ENCODE measurements at regions not wholly inside any gene's neighbourhood (a gene's known extent, or its start where the extent isn't known, plus 50 kb on each side); places are given as distances from the start of the nearest gene placed in this dataset.

- Mint-ChIP-seq H3K4me3 (ENCODE audit: unreplicated experiment) (no peak overlapping the region), H3K27me3 (ENCODE audit: low read depth) (no peaks in the 10 kb centered on the region), H3K4me1 (ENCODE audit: low read depth) (peaks cover 12% of the 10 kb centered on the region), H3K36me3 (ENCODE audit: low read depth) (no peaks in the 10 kb centered on the region), H3K27ac (ENCODE audit: unreplicated experiment) (no peak overlapping the region), H3K9me3 (ENCODE audit: low read depth) (no peaks in the 10 kb centered on the region)
- no peak for TF ChIP-seq CTCF (IDR thresholded peaks at IDR 0.05)
- DNase-seq (ENCODE audit: low spot score), result no peak
Observed at GRCh38 chr6:43878823-43879495, 108.9 kb downstream of the VEGFA start.

GRCh38 chr6:43878127-43878634, 108.2 kb downstream of the VEGFA start:
- Mint-ChIP-seq H3K4me3 (ENCODE audit: unreplicated experiment) (no peak overlapping the region), H3K9me3 (ENCODE audit: low read depth) (no peaks in the 10 kb centered on the region), H3K27me3 (ENCODE audit: low read depth) (peaks cover 5% of the 10 kb centered on the region), H3K27ac (ENCODE audit: unreplicated experiment) (no peak overlapping the region), H3K36me3 (ENCODE audit: low read depth) (no peaks in the 10 kb centered on the region), H3K4me1 (ENCODE audit: low read depth) (peaks cover 12% of the 10 kb centered on the region)
- no peak for TF ChIP-seq CTCF (IDR thresholded peaks at IDR 0.05)
- DNase-seq (ENCODE audit: low spot score), result no peak

- no peak for TF ChIP-seq CTCF (IDR thresholded peaks at IDR 0.05)
- DNase-seq (ENCODE audit: low spot score), result no peak
- Mint-ChIP-seq H3K27me3 (ENCODE audit: low read depth) (peaks cover 9% of the 10 kb centered on the region), H3K36me3 (ENCODE audit: low read depth) (no peaks in the 10 kb centered on the region), H3K4me1 (ENCODE audit: low read depth) (peaks cover 12% of the 10 kb centered on the region), H3K27ac (ENCODE audit: unreplicated experiment) (no peak overlapping the region), H3K4me3 (ENCODE audit: unreplicated experiment) (no peak overlapping the region), H3K9me3 (ENCODE audit: low read depth) (no peaks in the 10 kb centered on the region)
Observed at GRCh38 chr6:43877463-43878126, 107.6 kb downstream of the VEGFA start.

- no peak for TF ChIP-seq CTCF (IDR thresholded peaks at IDR 0.05)
- H3K4me3 Mint-ChIP-seq (ENCODE audit: unreplicated experiment), result no peak overlapping the region
- DNase-seq (ENCODE audit: low spot score), result no peak
- no peak overlapping the region for H3K27ac Mint-ChIP-seq (ENCODE audit: unreplicated experiment)
- H3K4me1 Mint-ChIP-seq (ENCODE audit: low read depth), result peaks cover 11% of the 10 kb centered on the region
- H3K9me3 Mint-ChIP-seq (ENCODE audit: low read depth), result no peaks in the 10 kb centered on the region
- peaks cover 13% of the 10 kb centered on the region for H3K27me3 Mint-ChIP-seq (ENCODE audit: low read depth)
- H3K36me3 Mint-ChIP-seq (ENCODE audit: low read depth), result no peaks in the 10 kb centered on the region
Observed at GRCh38 chr6:43877036-43877435, 107.0 kb downstream of the VEGFA start.

GRCh38 chr6:43876602-43877001, 106.6 kb downstream of the VEGFA start:
- no peak for DNase-seq (ENCODE audit: low spot score)
- H3K9me3 Mint-ChIP-seq (ENCODE audit: low read depth), result no peaks in the 10 kb centered on the region
- no peak overlapping the region for H3K27ac Mint-ChIP-seq (ENCODE audit: unreplicated experiment)
- no peaks in the 10 kb centered on the region for H3K36me3 Mint-ChIP-seq (ENCODE audit: low read depth)
- peaks cover 8% of the 10 kb centered on the region for H3K4me1 Mint-ChIP-seq (ENCODE audit: low read depth)
- H3K4me3 Mint-ChIP-seq (ENCODE audit: unreplicated experiment), result no peak overlapping the region
- TF ChIP-seq CTCF (IDR thresholded peaks at IDR 0.05), result no peak
- H3K27me3 Mint-ChIP-seq (ENCODE audit: low read depth), result peaks cover 14% of the 10 kb centered on the region

All from chondrocyte (in vitro differentiated cells).